ENCODE measurements at regions not wholly inside any gene's neighbourhood (a gene's known extent, or its start where the extent isn't known, plus 50 kb on each side); places are given as distances from the start of the nearest gene placed in this dataset.

GRCh38 chr4:141409556-141409955 is 188.9 kb downstream of the ZNF330 start:
- TF ChIP-seq, protein P1, sequence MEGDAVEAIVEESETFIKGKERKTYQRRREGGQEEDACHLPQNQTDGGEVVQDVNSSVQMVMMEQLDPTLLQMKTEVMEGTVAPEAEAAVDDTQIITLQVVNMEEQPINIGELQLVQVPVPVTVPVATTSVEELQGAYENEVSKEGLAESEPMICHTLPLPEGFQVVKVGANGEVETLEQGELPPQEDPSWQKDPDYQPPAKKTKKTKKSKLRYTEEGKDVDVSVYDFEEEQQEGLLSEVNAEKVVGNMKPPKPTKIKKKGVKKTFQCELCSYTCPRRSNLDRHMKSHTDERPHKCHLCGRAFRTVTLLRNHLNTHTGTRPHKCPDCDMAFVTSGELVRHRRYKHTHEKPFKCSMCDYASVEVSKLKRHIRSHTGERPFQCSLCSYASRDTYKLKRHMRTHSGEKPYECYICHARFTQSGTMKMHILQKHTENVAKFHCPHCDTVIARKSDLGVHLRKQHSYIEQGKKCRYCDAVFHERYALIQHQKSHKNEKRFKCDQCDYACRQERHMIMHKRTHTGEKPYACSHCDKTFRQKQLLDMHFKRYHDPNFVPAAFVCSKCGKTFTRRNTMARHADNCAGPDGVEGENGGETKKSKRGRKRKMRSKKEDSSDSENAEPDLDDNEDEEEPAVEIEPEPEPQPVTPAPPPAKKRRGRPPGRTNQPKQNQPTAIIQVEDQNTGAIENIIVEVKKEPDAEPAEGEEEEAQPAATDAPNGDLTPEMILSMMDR (IDR thresholded peaks at IDR 0.05; ENCODE audit: low read depth, low read length, missing input control): no peak
- TF ChIP-seq HNF4G (IDR thresholded peaks at IDR 0.05) (no peak), SP1 (IDR thresholded peaks at IDR 0.05) (no peak), YY1 (IDR thresholded peaks at IDR 0.05) (no peak), GABPA (IDR thresholded peaks at IDR 0.05 in 1 of 2, conservative IDR thresholded peaks at IDR 0.05 in 1 of 2) (no peak), RXRA (IDR thresholded peaks at IDR 0.05) (no peak), REST (IDR thresholded peaks at IDR 0.05) (no peak), JUND (IDR thresholded peaks at IDR 0.05) (no peak), HNF4A (conservative IDR thresholded peaks at IDR 0.05) (no peak), TAF1 (conservative IDR thresholded peaks at IDR 0.05) (no peak)
